ENCODE measurements at regions not wholly inside any gene's neighbourhood (a gene's known extent, or its start where the extent isn't known, plus 50 kb on each side); places are given as distances from the start of the nearest gene placed in this dataset.
A peak's percentile ranks its signal among the peaks of the same experiment; 100 is the strongest.

DNA sequence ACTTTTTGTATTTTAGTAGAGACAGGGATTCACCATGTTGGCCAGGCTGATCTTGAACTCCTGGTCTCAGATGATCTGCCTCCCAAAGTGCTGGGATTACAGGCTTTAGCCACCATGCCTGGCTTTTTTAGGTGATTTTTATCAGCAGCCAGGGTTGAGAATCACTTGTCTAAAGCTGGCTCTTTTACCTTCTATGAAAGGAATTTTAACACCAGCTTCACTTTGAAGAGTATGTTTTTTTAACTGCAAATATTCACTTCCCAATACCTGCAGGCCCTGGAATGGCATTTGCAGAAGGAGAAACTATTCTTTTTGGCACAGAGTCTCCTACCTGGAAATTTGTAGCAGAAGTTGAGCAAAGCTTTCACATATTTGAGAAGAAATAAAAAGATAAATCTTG lies 63.6 kb upstream of the NAA20 start:
- no peak for DNase-seq (ENCODE audit: low read depth in 2 of 2)

DNA sequence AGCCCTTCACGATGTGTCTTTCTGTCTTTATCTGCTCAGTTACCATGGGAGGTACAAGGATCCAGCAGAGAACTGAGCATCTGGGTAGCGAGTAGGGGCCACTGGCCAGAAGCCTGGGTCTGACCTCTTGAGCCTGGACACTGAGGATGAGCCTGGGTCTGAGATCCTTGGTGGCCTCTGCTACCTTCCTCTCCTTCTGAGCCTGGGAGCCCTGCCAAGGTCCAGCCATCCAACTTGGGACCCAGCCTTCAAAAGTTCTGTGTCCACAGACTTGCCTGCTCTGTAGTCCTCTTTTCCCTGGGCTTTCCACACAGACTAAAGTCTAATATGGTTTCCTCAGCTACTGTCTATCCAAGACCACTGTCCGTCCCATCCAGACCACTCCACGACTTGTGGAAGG lies 60.2 kb upstream of the NAA20 start:
- no peak for DNase-seq (ENCODE audit: low read depth in 2 of 2)

DNA sequence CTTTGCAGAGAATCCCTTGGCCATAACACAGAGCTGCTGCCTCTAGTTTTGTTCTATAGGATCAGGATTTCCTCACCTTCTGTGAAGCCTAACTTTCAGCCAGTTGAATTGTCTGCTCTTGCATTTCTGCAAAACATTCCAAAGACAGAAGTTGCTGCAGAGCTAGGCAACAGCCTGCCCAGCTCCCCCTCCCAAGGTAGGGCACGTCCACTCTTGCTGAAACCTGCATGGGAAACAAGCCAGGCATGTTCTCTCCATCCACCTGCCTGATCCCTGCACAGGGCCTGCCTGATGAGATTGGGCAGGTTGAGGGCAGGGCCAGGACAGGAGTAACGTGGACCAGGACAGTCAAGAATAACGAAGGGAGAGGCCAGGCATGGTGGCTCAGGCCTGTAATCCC lies 58.9 kb upstream of the NAA20 start:
- no peak for DNase-seq (ENCODE audit: low read depth in 2 of 2)

DNA sequence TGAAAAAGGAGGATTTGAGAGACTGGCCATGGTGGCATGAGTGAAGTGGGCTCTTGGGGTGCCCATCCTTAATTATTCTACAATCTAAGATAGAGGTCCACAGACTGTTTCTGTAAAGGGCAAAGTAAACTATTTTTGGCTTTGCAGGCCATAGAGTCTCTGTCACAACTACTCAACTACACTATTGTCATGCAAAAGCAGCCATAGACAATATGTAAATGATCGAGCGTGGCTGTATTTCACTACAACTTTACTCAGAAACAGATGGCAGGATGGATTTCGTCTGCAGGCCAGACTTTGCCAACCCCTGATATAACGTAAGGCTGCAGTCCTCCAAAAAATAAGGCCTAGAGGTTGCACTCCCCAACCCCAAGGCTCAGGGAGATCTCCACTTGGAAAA lies 58.2 kb upstream of the NAA20 start:
- DNase-seq (ENCODE audit: low read depth in 2 of 2), result no peak

DNA sequence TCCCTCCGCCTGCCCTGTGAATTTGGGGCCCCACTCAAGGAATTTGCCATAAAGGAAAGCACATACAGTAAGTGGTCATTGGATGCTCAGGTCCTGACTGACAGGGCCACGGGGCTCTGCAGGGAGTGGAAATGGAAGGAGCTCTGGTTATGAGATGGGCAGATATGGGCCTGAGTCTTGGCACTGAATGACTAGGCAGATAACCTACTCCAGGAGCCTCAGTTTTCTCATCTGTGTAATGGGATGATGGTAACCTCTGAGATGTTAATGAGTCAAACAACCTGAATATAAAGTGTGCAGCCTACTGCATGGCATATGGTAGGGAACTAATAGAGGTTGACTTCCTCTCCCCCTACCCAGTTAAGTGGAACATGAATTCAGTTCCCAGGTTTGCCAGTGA lies 56.4 kb upstream of the NAA20 start:
- no peak for DNase-seq (ENCODE audit: low read depth in 2 of 2)

DNA sequence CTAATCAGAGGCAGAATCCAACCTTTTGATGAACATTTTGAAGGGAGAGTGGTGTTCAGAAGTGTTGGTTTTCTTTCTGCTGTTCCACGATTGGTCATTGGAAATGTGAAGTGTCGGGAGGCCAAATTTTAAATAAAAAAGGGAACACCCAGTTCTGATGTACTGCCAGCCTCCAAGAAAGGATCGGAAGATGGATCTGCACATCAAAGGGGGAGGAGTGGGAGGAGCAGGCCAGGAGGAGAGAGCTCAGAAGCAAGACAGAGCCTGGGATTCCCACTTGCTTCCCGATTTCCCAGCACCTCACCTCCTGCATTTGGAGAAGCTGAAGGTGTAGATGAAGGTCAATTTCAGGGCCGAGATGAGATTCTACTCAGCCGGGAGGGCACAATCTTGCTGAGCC lies 55.9 kb upstream of the NAA20 start:
- DNase-seq (ENCODE audit: low read depth in 2 of 2), result no peak

DNA sequence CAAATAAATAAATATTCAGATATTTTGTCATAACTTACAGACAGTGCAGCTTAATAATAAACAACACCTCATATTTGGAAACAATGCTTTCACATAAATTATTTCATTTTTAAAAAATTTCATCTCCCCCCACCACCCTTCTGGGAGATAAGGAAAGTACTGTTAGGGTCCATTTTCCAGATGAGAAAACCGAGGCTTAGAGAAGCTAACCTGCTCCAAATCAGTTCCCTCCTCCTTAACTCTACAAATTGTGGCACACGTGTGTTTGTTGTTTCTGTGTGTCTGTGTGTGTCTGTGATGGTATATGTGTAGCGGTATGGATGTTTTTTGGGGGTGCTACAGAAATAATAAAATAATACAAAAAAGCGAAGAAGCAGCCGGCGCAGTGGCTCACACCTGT lies 54.2 kb upstream of the NAA20 start:
- no peak for DNase-seq (ENCODE audit: low read depth in 2 of 2)

DNA sequence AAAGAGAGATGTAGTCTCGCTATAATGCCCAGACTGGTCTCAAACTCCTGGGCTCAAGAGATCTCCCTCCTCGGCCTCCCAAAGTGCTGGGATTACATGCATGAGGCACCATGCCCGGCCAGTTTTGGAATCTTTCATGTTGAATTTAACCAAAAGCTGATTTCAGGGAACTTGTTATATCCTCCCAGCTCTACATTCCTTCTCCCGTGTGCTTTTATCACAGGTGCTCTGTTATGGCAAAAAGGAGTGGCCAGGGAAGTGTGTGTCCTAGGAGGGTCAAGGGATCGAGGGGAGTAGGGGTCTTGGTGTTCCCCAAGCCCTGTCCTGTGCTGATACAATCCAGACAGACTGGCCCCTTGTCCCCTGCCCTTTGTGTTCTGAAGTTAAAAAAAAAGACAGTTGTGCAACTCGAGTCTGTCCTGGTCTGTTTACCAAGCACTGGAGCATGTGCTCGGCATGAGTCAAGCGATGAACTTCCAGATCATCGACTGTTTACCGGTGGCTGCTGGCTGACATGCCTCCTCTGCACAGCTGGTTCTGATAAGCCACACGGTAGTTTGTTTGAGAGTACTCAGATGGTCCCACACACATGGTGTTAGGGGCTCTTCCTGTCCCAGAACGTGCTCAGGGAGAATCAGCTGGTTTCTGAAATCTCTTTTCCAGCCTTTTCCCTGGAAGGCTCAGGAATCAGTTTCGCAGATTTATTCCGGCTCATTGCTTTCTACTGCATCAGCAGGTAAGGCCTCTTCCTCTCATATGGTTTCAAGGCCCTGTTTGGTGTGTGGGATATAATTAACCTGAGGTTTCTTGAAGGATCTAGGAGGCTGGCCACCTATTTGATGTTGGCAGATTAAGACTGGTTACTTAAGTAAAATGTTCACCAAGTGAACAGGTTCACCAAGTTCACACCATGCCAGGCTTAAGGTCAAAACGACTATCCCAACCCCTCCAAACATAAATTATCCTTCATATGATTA lies 52.6 kb upstream of the NAA20 start:
- DNase-seq (ENCODE audit: low read depth in 2 of 2), result peak; percentile 84 to 85

DNA sequence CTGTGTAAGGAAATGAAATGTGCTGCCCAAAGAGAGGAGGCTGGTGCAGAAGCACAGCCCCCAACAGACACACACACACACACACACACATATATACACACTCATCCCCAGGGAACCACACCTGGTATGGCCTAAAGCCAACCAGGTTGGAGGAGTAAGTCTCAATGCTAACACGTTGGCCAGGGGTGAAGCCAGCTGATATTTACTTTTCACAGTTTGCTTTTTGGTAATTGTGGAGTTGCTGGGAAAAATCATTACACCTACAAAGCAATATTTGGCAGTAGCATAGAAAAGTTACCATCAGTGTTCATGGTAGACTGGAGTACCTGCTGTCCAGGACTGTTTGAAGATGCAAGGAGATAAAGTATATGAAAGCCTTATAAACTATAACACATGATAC lies 50.3 kb upstream of the NAA20 start:
- no peak for DNase-seq (ENCODE audit: low read depth in 2 of 2)

Data from fibroblast of skin of left quadriceps (primary cell).